Stomach (tissue), 4 donors: ENCODE measurements at regions not wholly inside any gene's neighbourhood (a gene's known extent, or its start where the extent isn't known, plus 50 kb on each side); places are given as distances from the start of the nearest gene placed in this dataset.

Experiments
- POLR2A ChIP-seq, 4 donors: fragments of 450-650 bp; IDR thresholded peaks; one replicate each; pipeline ENCODE4 v1.6.1; 2016; ENCODE audit warnings: antibody characterized with exemption in 4 of 4, control low read depth in 2 of 4, mild to moderate bottlenecking in 1 of 4, moderate library complexity in 1 of 4
- TF ChIP-seq, protein P1 (sequence below), 7 experiments: fragments of 450-650 bp in 4 of 7; fragments of 200-600 bp in 3 of 7; sonication (generic) in 3 of 7; IDR thresholded peaks; one replicate each; pipeline ENCODE4 v1.5.1; 2016 to 2019; ENCODE audit warnings: antibody characterized with exemption in 7 of 7, control low read depth in 2 of 7, mild to moderate bottlenecking in 1 of 7

DNA sequence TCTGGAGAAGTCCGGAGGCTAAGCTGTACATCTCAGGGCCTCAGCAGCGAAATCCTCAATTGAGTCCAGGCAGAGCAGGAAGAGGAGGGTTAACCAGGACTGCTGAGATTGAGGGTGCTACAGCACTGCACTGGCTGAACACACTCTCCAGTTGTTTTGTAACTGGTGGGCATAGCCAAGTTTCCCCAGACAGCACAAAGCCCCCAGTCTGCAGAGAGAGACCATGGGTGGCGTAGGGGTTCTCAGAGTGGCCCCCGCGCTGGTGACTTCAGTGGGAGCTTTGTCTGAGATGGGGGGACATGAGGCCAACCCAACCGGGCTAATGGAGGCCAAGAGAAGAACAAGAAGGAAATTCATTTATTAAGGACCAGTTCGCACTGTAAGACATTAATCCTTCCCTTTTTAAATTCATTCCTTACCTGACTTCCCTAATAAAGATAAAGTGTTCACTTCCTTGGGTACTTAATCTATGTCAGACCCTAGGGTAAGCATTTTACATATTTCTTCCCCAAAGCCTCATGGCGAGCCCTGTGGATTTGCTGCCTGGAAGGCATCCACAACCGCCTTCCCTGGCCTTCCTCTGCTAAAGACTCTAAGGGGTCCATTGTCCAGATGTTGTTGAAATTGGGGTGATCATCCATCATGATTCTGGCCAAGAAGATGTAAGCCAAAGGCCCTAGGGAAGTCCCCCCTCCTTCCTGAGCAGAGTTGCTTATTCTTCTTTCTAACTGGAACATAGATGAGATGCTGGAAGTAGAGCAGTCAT is 121.4 kb upstream of the CHST15 start:
- TF ChIP-seq, protein P1, sequence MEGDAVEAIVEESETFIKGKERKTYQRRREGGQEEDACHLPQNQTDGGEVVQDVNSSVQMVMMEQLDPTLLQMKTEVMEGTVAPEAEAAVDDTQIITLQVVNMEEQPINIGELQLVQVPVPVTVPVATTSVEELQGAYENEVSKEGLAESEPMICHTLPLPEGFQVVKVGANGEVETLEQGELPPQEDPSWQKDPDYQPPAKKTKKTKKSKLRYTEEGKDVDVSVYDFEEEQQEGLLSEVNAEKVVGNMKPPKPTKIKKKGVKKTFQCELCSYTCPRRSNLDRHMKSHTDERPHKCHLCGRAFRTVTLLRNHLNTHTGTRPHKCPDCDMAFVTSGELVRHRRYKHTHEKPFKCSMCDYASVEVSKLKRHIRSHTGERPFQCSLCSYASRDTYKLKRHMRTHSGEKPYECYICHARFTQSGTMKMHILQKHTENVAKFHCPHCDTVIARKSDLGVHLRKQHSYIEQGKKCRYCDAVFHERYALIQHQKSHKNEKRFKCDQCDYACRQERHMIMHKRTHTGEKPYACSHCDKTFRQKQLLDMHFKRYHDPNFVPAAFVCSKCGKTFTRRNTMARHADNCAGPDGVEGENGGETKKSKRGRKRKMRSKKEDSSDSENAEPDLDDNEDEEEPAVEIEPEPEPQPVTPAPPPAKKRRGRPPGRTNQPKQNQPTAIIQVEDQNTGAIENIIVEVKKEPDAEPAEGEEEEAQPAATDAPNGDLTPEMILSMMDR (IDR thresholded peaks at IDR 0.05) = no peak
- no peak for TF ChIP-seq POLR2A (IDR thresholded peaks at IDR 0.05)
